22Rv1 (cell line): ENCODE measurements at regions not wholly inside any gene's neighbourhood (a gene's known extent, or its start where the extent isn't known, plus 50 kb on each side); places are given as distances from the start of the nearest gene placed in this dataset.

Experiments
- H3K27ac ChIP-seq: fragments of 450-650 bp; 2 replicates; pipeline ENCODE4 v1.5.1; 2017
- CTCF ChIP-seq: fragments of 450-650 bp; IDR thresholded peaks from 2 replicates; pipeline ENCODE4 v1.5.1; 2017; ENCODE audit warnings: mild to moderate bottlenecking
- ZFX ChIP-seq: fragments of 450-650 bp; IDR thresholded peaks from 2 replicates; pipeline ENCODE4 v1.6.1; 2017; ENCODE audit warnings: antibody characterized with exemption, borderline replicate concordance

GRCh38 chr5:85512896-85513295 is 1104.8 kb upstream of the COX7C start:
- H3K27ac ChIP-seq = no peak overlapping the region
- no peak for TF ChIP-seq ZFX
- TF ChIP-seq CTCF = no peak

GRCh38 chr5:85515588-85515987 is 1102.2 kb upstream of the COX7C start:
- H3K27ac ChIP-seq = no peak overlapping the region
- no peak for TF ChIP-seq ZFX

- no peak overlapping the region for H3K27ac ChIP-seq
- no peak for TF ChIP-seq ZFX
- TF ChIP-seq CTCF = no peak
Measured at GRCh38 chr5:85517386-85517785, 1100.4 kb upstream of the COX7C start.

GRCh38 chr5:85533341-85534047 is 1084.2 kb upstream of the COX7C start:
- TF ChIP-seq ZFX = no peak
- TF ChIP-seq CTCF = no peak
- H3K27ac ChIP-seq = no peak overlapping the region

- no peak for TF ChIP-seq ZFX
- TF ChIP-seq CTCF = no peak
Measured at GRCh38 chr5:85538362-85538761, 1079.4 kb upstream of the COX7C start.

GRCh38 chr5:85545129-85545528 is 1072.6 kb upstream of the COX7C start:
- no peak for TF ChIP-seq CTCF
- TF ChIP-seq ZFX = no peak
- no peak overlapping the region for H3K27ac ChIP-seq

More at GRCh38 chr5:85538362-85538761, 1079.4 kb upstream of the COX7C start:
- H3K27ac ChIP-seq = no peak overlapping the region

- H3K27ac ChIP-seq = no peak overlapping the region
- no peak for TF ChIP-seq CTCF
- no peak for TF ChIP-seq ZFX
Measured at GRCh38 chr5:85549229-85549628, 1068.5 kb upstream of the COX7C start.
